Stimulated activated CD4-positive, alpha-beta T cell treated with anti-CD3 and anti-CD28 coated beads, Interleukin-15, amount 100 ng/mL, for 24 hours (primary cell): ENCODE measurements at regions not wholly inside any gene's neighbourhood (a gene's known extent, or its start where the extent isn't known, plus 50 kb on each side); places are given as distances from the start of the nearest gene placed in this dataset.
"Not testable (repeated sequence)": the region's sequence is repeated elsewhere in the genome, so short reads cannot be mapped to it uniquely, and the experiment has no call there.

Experiments used
- DNase-seq: peaks from one replicate; pipeline ENCODE4 v3.0.0-alpha.2; 2020

DNA sequence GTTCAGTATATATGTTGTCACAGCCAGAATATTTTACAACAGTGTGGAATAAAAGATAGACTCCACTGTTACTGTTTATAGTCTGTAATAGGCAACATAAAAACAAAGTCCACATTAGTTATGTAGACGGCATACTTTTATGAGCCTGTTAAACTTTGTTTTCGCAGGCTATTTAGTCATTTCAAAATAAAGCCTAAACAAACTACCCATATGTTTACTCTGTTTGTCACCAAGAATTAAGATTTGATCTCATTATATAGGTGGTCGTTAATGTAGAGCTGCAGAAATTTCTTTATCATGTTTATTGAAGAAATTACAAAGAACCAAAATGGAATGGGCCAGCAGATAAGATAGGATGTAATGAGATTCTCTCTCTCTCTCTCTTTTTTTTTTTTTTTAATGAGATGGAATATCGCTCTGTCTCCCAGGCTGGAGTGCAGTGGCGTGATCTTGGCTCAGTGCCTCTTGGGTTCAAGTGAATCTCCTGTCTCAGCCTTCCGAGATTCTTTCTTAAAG lies 943.8 kb upstream of the SOX9 start:
- DNase-seq = no peak

DNA sequence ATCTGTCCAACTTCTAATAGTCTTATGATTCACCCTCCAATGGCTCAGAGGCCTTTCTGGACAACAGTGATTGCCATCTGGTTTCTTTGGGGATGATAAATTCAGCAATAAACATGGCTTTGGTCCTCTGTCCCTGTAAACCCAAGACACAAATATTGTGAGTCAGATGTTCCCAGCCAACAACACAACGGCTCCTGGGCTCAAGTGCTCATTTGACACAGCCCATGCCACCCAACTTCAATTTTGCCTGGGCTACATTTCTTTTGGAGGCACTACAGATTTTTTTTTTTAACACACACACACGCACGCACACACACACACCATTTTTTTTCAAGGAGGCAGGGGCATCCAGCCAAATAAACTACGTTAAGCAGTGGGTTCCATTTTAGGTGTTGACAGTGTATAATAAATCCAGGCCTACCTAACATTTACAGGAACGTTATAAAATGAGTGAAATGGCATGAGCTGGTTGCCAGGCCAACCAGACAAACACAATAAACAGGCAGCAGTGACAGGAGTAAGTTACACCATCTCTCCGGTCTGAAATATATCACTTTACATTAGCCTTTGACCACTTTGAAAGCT lies 939.9 kb upstream of the SOX9 start:
- DNase-seq = no peak

DNA sequence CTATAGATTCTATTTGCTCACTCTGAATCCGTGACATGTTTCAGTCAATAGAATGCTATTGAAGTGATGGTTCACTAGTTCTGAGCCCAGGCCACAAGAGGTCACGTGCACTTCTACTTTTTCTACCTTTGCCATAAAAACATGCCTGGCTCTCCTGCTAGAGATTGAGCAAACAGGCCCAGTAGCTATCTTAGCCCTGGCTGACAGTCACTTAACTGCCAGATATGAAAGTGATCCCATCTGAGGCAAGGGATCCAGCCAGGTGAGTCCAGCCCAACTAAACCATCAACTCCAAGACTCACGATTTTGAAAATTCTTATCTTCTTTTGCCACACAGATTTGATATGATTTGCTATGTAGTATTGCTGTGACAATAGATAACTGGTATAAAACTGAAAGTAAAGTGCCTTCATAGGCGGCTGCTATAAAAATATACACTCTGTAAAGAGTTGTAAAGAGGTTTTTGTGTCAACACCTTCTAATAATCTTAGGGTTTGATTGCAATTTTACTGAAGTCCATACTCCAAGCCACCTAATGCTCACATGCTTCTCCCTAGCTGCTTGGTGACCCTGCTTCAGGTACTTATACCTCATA lies 937.7 kb upstream of the SOX9 start:
- no peak for DNase-seq

GRCh38 chr17:71184716-71185115 lies 936.1 kb upstream of the SOX9 start:
- no peak for DNase-seq

DNA sequence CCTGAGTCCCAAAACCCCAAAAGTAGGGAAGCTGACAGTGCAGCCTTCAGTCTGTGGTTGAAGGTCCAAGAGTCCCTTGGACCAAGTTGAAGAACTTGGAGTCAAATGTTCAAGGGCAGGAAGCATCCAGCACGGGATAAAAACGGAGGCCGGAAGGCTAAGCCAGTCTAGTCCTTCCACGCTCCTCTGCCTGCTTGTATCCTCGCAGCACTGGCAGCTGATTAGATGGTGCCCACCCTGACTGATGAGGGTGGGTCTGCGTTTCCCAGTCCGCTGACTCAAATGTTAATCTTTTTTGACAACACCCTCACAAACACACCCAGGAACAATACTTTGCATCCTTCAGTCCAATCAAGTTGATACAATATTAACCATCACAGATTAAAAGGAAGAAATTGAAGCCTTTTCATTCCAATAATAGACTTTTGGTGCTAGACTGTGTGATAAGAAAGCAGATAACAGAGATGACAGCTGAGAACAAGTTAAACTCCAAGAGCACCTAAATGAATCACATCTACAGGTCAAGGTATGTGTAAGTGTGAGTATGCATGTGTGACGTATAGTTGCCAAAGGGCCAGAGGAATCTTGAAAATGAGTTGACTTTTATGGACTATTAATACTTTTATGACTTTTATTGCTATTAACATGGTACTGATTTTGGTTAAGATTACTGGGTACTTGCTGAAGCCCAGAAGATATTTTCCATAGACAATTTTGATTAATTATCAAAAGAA lies 933.5 kb upstream of the SOX9 start:
- DNase-seq = no peak

DNA sequence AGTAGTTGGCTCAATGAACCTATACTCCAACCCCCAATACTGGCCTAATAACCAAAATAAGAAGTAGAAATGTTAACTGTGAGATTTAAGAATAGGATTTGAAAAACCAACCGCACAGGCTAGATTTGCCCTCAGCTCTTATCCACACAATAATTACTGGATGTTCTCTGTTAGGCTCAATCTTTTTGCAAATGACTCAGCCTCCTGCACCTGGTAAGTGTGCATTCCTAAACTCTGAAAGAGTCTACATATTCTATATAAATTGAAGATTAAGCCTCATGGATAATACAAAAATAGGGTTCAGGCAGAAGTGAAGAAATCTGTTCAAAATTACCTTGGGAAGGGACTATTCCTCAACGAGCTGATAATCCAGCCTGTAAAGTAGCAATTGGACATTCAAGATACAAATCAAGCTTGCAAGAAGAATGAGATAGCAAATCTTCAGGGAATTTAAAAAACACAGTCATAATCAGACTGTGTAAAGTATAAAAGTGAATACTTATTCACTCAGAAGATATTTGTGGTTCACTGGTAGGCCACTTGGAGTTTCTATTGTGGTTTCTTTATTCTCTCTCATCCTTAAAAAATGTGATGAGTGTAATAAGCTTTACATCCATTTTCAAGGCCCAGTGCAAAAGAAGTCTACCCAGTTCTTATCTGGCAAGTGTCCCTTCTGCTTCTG lies 931.9 kb upstream of the SOX9 start:
- no peak for DNase-seq

DNA sequence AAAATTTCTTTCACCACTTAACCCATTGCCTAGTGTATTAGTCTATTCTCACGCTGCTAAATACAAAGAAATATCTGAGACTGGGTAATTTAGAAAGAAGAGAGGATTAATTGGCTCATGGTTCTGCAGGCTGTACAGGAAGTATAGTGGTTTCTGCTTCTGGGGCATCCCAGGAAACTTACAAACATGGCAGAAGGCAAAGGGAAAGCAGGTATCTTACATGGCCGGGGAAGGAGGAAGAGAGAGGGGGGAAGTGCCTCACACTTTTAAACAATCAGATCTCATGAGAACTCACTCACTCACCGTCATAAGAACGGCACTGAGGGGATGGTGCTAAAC lies 931.4 kb upstream of the SOX9 start:
- DNase-seq = no peak

GRCh38 chr17:71192039-71192555 lies 928.7 kb upstream of the SOX9 start:
- no peak for DNase-seq

GRCh38 chr17:71192848-71193247 lies 928.0 kb upstream of the SOX9 start:
- DNase-seq = no peak

DNA sequence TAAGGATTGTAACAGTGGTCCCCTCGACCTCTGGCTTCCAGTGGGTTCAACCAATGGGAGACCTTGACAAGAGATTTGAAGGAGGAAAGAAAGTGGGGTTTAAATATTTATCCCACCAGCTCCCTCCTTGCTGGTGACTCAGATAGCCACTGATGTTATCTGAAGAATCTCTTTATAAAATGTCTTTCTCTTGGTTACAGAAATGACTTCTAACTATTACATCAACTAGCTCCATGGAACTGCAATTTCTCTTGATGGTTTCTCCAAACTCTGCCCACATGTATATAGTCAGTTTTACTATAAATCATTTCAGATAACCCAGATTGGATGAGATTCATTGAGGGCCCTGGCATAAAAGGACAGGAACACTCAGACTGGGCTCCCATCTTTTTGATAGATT lies 920.2 kb upstream of the SOX9 start:
- DNase-seq = no peak

DNA sequence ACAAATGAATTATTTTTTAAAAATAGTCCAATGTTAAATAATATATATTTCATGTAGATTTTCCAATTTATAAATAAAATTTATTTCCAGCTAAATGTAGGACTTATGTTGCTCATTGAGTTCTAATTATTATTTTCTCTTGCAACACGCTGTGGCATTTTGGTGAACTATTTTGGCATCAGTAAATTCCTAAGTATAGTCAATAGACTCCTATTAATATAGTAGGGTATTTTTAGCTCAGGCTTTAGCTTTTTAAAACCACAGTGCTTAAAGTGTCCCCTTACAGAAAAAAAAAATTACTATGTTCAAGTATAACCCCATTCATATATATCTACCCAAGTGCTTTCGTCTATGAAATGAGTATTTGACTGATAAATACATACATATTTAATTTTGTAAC lies 919.2 kb upstream of the SOX9 start:
- DNase-seq = no peak

- no peak for DNase-seq
These were observed 918.4 kb upstream of the SOX9 start for GRCh38 chr17:71202449-71202848.

- no peak for DNase-seq
These were observed 916.9 kb upstream of the SOX9 start for GRCh38 chr17:71203953-71204352.

DNA sequence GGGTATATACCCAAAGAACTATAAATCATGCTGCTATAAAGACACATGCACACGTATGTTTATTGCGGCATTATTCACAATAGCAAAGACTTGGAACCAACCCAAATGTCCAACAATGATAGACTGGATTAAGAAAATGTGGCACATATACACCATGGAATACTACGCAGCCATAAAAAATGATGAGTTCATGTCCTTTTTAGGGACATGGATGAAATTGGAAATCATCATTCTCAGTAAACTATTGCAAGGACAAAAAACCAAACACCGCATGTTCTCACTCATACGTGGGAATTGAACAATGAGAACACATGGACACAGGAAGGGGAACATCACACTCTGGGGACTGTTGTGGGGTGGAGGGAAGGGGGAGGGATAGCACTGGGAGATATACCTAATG lies 914.9 kb upstream of the SOX9 start:
- DNase-seq = not testable (repeated sequence)

GRCh38 chr17:71208111-71208704 lies 912.6 kb upstream of the SOX9 start:
- DNase-seq = no peak

GRCh38 chr17:71213936-71214335 lies 906.9 kb upstream of the SOX9 start:
- no peak for DNase-seq

GRCh38 chr17:71217769-71218168 lies 903.1 kb upstream of the SOX9 start:
- DNase-seq = no peak

DNA sequence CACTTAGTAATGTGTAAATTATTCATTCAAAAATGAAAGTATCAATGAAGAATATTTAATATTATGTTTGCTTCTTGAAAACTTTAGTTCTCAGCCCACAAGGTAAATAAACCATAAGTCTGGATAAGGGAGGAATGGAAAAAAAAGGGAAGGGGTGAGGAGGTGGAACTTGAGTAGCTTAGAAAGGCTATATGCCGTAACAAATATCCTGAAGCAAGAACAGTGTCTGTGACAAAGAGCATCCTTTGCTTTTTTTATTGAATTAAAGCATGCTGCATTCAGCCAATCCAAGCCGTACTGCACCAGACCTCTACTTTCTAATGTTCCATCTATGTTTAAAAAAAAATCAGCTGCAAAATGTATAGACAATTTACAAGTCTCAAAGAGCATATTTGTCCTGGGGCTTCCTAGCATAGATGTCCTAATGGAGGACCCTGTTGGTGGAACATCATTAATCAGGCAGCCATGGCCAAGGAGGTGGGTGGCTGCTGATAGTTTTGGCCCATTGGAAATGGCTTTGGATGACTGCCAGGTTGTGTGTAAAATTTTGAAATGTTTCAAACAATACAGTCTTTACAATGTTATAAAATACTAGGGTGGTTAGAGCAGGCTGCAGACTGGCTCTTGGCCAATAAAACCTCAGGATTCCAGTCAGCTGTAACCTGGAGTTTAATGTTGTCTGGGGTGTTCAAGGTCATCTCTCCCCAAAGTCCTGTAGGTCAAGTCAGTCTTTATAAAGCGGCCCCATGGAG lies 895.8 kb upstream of the SOX9 start:
- DNase-seq = no peak

DNA sequence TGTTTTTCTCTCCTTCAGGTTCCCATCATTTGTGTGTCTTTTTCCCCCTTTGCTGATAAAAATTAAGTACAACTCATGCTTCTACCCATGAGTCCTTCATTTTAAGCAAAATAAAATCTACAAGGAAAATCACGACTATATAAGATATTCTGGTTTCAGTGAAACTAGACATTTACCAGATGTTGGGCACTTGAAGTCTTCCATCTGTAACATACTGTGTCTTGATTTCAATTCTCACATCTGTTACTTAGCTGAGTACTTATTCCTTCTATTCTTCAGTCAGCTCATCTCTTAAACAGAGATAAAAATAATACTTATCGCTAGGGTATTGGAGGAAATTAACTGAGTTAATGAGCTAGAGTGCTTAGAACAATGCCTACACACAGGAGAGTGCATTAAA lies 893.0 kb upstream of the SOX9 start:
- no peak for DNase-seq

DNA sequence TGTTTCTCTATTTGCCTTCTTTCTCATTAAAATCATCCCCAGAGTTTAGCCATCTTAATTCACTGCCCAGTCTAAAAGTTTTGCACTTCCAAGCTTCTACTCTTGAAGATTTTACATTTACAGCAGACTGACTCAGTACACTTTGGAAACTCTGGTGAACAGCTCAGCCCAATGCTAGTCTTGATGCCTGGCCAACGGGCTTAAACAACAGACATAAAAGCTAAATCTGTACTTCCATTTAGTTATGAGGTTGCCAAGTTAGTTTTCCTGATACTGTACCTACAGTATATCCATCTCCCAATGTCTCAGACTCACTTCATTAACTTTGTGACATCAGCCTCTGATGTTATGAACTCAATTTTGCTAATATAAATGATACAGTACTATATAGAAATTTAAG lies 891.8 kb upstream of the SOX9 start:
- DNase-seq = no peak

DNA sequence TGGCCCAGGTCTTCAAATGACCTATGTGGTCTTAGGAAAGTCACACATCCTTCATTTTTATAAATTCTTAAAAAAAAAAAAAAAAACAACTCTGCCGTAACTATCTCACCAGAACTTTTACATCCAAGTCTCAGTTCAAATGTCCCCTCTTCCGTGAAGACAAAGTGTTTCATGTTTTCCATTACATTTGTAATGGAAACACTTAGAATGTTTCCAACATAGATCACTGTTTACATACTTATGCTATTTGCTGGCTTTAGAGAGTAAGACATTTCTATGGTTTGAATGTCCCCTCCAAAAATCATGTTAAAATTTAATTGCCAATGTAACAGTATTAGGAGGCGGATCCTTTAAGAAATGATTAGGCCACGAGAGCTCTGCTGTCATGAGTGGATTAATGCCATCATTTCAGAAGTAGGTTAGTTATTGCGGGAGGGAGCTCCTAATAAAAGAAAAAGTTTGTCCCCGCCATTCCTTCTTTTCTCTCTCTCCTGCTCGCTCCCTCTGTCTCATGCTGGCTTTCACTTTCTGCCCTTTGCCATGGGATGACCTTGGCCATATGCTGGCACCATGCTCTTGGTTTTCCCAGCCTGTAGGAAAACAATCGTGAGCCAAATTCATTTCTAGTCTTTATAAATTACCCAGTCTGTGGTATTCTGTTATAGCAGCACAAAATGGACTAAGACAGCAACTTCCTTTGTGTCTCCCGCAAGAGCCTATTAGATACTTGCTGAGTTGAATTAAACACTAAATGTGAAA lies 887.8 kb upstream of the SOX9 start:
- no peak for DNase-seq

DNA sequence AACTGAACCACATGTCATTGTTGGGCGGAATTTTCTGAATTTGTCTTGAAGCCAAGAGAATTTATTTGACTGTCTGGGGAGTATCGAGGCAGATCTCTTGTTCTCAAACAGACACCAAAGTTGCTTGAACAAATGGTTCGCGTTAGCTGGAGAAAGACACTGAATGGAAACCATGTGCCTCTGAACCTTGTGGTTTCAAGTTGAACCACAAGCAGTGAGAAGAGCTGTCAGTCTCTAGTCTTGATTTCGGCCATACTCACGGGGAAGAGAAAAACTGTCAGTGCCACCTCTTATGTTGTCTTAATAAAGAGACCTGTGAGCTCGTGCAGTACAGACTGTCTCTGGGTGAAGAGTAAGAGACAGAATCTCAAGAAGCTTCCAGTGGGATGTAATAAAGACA lies 886.5 kb upstream of the SOX9 start:
- DNase-seq = no peak
